ENCODE measurements at regions not wholly inside any gene's neighbourhood (a gene's known extent, or its start where the extent isn't known, plus 50 kb on each side); places are given as distances from the start of the nearest gene placed in this dataset.
"Not testable (repeated sequence)": the region's sequence is repeated elsewhere in the genome, so short reads cannot be mapped to it uniquely, and the experiment has no call there.

DNA sequence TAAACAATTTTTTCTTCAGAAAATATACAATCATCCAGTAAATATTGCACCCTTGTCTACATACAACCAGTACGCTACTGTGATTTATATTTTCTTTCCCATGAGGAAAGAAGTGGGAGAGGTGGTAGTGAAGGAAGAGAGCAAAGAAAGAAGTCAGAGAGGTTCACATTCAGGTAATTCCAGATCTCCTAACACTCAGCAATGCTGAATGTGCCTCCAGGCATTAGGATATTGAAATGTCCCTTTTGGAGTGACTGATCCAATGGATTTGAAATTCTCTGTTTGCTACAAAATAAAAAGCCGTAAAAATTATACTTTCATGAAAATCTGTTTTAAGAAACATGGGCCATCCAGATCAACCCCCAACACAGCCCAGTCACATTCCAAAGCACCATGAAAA is 211.9 kb upstream of the NR3C2 start:
- FAIRE-seq (no peak), DNase-seq (ENCODE audit: low spot score) (no peak)

DNA sequence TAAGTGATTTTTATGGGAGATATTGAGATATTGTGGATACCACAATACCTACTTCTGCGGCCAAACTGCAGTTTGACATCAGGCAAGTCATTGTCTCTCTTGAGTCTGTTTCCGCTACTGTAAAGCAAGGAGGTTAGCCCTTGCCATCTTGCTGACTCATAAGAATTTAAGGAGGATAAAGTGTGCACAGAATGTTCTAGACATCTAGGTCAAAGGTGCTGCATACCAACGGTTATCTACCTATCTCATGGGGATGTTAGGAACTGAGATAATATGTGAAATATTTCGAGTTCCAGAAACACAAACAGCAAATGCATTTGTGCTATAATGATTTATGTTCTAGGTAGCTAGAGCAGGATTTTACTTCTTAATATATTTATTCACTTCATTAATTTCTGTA is 211.5 kb upstream of the NR3C2 start:
- FAIRE-seq, result no peak

DNA sequence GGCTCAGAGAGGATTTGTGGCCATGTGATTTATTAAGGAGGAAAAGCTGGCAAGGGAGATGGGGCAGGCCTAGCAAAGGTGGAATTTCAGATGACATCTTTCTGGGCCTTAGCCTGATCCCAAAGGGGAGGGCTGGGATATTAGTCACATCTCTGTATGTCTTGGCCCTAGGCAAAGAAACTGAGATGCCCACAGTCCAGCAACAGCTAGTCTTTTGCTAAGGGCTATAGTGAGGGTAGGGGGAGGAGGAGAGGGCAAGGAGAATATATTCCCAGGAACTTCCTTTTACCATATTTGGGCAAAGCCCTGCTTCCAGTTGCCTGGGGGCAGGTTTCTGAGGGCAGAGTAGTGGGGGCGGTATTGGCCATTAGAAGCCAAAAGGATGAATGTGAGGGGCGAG is 209.8 kb upstream of the NR3C2 start:
- DNase-seq (ENCODE audit: low spot score) (no peak), FAIRE-seq (no peak)

More for the DNA sequence above, 211.5 kb upstream of the NR3C2 start:
- DNase-seq (ENCODE audit: low spot score), result no peak

DNA sequence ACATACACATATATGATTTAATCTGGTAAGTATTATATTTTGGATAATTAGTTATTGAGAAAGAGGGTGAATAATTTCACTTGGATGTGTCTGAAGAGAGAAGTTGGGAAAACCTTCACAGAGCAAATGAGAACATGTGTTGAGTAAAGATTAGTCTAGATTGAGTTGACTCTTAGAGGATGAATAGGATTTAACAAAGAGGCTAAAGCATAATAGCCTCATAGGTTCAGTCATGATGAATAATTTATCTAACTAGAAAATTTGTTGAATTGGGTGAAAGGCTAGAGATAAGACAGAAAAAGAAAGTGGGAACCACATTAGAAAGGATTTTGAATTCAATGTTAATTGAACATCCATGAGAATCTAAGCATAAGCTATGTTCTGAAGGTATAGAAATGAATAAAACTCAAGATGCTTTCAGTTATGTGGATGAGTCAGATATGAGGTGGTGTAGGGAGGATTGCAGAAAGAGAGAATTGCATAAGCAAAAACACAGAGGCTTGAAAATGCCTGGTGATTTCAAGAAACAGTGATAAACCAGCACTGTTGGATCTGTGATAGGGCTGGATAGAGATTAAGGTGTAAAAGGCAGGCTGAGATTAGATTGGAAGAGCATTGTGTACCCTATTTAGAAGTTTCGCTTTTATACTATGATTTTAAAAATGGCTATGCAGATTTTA is 207.6 kb upstream of the NR3C2 start:
- DNase-seq (ENCODE audit: low spot score) (no peak), FAIRE-seq (no peak)

DNA sequence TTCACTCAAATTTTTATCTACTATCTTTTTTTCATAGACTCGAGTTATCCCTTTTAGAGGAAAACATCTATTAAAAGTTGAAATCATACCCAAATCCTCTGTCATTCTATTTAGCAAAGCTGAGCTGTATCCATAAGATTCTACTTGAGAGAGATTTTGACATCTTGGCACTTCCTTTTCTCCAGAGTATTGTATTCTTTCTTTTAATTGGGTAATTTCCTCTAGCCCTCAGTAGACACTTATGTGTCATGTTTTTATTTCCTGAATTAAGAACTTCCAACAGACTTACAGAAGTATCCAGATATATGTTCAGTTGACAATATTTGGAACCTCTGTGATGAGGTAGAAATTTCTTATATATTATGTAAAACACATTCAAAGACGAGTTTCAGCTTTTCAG is 201.6 kb upstream of the NR3C2 start:
- DNase-seq (ENCODE audit: low spot score), result no peak
- FAIRE-seq, result no peak

DNA sequence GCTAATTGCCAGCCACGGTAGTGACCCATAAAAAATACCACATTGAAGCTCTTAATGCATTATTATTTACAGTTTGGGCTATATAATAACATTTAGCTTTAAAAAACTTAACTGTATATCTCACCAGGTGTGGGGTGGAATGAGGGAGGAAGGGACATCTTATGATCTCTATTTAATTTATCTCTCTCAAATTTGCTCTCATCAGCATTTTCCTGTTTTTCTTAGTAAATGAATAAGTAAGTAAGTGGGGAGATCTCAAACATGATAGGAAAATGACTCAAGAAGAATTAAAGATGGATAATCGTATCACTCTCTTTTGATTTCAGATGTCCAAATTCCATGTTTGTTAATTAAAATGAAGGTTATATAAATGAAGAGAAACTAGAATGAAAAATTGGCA is 200.7 kb upstream of the NR3C2 start:
- FAIRE-seq (no peak), DNase-seq (ENCODE audit: low spot score) (no peak)

DNA sequence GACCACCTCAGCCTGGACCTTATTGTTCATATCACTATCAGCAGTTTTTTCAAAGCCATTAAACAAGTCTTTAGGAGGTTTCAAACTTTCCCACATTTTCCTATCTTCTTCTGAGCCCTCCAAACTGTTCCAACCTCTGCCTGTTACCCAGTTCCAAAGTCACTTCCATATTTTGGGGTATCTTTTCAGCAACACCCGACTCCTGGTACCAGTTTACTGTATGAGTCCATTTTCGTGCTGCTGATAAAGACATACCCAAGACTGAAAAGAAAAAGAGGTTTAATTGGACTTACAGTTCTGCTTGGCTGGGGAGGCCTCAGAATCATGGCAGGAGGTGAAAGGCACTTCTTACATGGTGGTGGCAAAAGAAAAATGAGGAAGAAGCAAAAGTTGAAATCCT is 195.9 kb upstream of the NR3C2 start:
- DNase-seq (ENCODE audit: low spot score); FAIRE-seq: not testable (repeated sequence)

DNA sequence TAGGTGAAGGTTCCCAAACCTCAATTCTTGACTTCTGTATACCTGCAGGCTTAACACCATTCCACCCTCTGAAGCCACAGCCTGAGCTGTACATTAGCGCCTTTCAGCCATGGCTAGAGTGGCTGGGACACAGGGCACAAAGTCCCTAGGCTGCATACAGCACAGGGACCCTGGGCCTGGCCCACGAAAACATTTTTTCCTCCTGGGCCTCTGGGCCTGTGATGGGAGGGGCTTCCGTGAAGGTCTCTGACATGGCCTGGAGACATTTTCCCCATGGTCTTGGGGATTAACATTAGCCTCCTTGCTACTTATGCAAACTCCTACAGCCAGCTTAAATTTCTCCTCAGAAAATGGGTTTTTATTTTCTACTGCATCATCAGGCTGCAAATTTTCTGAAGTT is 195.2 kb upstream of the NR3C2 start:
- not testable (repeated sequence) for DNase-seq (ENCODE audit: low spot score); FAIRE-seq

DNA sequence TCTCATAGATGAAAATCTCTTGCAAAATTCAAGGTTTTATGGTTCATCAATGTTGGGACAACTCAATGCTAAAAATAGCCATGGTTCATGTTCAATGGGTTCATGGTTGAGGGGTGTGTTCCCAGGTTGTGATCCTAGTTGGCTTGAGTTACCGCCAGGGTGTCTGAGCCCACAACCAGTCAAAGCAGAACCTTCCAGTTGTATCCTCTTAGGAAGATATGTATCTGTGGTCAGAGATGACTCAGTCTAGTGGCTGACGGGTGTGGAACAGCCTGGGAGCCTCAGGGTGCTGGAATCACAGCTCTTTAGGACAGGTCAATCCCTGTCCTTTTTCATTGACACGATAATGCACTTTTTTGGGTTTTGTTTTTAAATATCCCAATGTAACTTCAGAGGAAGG is 192.3 kb upstream of the NR3C2 start:
- DNase-seq (ENCODE audit: low spot score) (peak; percentile 27), FAIRE-seq (no peak)

DNA sequence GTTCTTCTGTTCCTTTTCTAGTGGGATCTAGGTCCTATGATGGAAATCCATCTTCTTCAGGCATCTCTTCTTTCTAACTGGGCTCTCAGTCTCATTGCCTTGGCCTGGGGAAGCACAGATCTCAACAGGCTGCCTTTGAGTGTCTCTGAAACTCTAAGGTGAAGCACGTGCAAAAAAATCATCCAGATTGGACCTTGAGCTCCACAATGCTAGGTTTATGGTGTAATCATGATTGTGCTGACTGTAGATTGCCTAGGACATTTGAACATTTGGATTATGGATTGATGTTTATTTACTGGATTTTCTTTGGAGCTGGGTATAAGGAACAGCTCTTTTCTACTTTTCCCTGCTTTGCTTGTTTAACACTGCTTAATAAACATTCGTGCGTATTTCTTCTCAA is 191.5 kb upstream of the NR3C2 start:
- FAIRE-seq (no peak), DNase-seq (ENCODE audit: low spot score) (no peak)

DNA sequence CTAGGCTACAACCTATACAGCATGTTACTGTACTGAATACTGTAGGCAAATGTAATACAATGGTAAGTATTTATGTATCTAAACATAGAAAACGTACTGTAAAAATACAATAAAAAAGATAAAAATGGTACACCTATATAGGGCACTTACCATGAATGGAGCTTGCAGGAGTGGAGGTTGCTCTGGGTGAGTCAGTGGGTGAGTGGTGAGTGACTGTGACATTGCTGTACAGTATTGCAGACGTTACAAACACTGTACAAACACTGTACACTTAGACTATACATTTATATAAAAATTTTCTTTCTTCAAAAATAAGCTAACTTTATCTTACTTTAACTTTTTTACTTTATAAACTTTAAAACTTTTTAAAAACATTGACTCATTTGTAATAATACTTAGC is 190.3 kb upstream of the NR3C2 start:
- DNase-seq (ENCODE audit: low spot score) (no peak), FAIRE-seq (no peak)

DNA sequence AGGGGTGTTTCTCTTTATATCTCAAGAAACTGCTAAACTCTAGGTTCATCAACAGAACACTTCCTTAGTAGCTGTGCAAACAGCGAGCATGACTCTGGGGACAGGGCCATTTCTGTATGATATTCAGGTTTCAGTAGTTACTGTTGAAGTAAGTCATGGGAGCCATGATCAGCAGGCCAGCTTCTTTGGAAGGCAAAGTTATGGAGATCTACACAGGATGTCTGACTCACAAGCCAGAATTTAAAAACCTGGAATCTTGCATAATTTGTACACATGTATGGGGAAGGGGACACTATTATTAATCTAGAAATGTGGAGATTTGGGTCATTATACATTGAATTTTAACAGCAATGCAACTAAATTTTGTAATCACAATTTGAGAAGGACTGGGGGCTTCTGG is 187.8 kb upstream of the NR3C2 start:
- no peak for FAIRE-seq
- DNase-seq (ENCODE audit: low spot score), result no peak

DNA sequence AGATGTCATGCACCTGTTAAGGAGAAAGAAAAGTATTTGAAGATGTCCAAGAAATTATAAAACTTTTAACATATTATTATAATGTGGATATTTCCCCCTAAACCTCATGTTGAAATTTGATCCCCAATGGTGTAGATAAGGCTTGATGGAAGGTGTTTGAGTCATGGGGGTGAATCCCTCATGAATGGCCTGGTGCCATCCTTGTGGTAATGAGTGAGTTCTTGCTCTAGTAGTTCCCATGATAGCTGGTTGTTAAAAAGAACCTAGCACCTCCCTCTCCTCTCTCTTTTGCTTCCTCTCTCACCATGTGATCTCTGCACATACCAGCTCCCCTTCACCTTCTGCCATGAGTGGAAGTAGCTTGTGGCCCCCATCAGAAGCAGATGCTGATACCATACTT is 176.6 kb upstream of the NR3C2 start:
- FAIRE-seq (no peak), DNase-seq (ENCODE audit: low spot score) (no peak)

DNA sequence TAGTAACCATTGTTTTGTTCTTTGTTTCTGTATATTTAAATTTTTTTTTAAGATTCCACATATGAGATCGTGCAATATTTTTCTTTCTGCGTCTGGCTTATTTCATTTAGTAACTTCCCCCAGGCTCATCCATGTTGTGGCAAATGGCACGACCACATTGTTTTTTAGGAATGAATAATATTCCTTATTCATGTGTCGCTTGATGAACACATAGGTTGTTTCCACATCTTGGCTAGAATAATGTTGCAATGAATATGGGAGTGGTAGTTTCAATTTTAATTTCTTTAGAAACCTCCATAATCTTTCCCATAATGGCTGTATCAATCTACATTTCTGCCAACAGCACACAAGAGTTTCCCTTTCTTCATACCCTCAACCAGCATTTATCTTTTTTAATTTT is 166.8 kb upstream of the NR3C2 start:
- FAIRE-seq (no peak), DNase-seq (ENCODE audit: low spot score) (no peak)

DNA sequence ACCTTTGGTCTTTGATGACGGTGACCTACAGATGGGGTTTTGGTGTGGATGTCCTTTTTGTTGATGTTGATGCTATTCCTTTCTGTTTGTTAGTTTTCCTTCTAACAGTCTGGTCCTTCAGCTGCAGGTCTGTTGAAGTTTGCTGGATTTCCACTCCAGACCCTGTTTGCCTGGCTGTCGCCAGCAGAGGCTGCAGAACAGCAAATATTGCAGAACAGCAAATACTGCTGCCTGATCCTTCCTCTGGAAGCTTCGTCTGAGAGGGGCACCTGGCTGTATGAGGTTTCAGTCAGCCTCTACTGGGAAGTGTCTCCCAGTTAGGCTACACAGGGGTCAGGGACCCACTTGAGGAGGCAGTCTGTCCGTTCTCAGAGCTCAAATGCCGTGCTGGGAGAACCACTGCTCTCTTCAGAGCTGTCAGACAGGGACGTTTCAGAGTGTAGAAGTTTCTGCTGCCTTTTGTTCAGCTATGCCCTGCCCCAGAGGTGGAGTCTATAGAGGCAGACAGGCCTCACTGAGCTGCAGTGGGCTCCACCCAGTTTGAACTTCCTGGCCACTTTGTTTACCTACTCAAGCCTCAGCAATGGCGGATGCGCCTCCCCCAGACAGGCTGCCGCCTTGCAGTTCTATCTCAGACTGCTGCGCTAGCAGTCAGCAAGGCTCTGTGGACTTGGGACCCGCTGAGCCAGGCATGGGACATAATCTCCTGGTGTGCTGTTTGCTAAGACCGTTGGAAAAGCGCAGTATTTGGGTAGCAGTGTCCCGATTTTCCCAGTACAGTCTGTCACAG is 156.4 kb upstream of the NR3C2 start:
- DNase-seq (ENCODE audit: low spot score); FAIRE-seq: not testable (repeated sequence)

DNA sequence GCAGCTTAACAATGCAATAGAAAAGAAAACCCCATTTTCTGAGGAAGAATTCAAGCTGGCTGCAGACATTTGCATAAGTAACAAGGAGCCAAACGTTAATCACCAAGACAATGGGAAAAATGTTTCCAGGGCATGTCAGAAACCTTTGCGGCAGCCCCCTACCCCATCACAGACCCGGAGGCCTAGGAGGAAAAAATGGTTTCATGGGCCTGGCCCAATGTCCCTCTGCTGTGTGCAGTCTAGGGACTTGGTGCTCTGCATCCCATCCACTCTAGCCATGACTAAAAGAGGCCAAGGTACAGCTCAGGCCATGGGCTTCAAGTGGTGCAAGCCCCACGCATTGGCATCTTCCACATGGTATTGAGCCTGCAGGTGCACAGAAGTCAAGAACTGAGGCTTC is 147.0 kb upstream of the NR3C2 start:
- FAIRE-seq (no peak), DNase-seq (ENCODE audit: low spot score) (no peak)

DNA sequence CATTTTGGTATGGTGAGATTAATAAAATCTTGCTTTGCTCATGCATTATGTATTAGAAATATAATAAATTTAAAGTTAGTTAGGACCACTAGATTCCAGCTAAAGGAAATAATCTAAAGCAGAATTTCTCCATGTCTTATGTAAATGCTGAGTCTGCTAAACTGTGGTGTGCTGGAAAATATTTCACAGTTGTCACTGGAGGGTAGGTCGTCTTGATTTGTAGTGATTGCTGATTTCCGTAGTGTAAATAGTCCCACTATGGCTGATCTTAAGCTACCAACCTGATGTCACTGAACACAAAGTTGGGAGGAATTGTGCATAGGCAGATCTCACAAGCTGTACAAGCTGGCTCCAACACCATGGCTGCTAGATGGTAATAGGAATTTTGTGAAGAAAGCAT is 133.4 kb upstream of the NR3C2 start:
- FAIRE-seq (no peak), DNase-seq (ENCODE audit: low spot score) (no peak)

DNA sequence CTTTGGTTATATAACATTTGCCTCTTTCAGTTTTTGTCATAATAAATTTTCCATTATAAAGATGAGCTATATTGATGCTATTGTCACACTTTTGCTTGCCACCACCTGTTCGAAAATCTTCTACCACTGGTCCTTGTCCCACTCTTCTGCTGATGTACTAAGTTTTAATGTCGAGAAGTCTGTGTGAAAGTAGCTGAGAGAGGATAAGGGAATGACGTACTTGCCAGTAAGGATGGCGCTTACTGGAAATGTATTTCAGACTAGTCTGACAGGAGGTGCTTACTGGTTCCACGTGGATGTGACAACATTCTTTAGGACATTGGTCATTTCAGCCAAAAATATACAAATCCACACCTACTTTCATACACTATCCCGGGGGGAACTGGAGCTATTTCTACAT is 132.7 kb upstream of the NR3C2 start:
- DNase-seq (ENCODE audit: low spot score) (no peak), FAIRE-seq (no peak)

DNA sequence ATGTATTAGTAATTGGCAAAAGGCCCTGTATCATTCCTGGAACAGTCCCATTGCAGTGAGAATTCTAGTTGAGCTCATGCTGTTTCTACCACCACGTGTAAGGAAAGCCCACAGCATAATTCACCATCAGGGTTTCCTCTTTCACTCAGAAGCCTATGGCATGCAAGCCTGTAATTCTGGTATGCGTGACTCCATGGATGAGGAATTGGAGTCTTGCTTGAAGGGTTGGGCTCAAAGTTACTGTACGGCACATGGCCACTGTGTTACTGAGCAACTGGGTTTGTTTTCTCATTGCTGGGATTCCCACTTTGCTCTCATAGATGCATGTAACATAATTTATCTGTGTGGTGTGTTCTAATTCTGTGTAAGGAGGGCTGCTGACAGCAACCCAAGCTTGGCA is 132.3 kb upstream of the NR3C2 start:
- no peak for FAIRE-seq

DNA sequence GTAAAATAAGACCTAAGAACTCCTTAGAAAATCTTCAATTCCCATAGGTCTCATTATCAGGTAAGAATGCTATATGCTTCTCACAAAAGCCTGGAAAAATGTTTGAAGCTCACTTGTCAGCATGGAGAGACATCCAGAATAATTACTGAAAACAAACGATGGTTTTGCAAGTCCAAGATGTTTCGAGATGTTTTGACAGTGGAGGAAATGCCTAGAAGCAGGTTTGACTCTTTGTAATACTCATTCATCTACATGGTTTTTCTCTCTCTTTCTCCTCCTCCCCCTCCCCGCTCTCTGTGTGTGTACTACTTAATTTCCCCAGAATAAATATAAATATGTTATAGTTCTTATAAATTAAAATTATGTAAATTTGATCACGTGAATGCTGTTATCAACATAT is 131.9 kb upstream of the NR3C2 start:
- FAIRE-seq (no peak), DNase-seq (ENCODE audit: low spot score) (no peak)

More for the DNA sequence above, 132.3 kb upstream of the NR3C2 start:
- no peak for DNase-seq (ENCODE audit: low spot score)

DNA sequence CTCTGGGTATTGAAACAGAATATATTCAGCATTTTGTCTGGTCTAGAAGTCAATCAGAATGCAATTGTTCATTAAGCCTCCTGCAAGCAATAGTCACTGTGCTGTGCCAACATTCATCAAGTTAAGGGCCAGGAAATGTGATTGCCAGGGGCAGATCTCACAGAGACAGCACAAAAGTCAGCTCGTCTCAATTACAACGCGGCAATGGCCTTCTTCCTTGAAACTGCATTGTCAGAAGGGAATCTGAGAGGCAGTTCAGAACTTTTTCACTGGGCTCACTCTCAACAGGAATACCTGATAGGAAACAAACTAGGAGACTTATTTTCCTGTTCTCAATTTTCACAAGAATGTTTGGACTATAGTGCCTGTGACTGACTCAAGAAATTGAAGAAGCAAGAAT is 131.1 kb upstream of the NR3C2 start:
- no peak for DNase-seq (ENCODE audit: low spot score)
- FAIRE-seq, result no peak

DNA sequence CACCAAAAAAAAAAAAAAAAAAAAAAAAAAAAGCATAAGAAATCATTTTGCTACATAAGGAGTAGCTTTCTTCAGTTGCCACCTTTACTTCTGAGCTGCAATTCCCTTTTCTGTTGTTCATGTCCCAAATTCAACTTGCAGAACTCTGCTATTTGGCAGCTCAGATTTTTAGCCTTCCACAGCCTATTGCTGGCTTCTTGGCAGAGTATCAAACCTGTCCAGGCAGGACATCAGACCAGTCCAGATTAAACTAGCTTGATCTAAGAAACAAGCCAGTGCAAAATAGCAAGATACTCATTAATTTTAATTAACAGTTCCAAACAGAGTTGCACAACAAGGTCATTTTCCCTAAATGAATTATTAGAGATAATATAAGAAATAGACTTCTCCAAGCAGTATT is 123.6 kb upstream of the NR3C2 start:
- FAIRE-seq (no peak), DNase-seq (ENCODE audit: low spot score) (no peak)

DNA sequence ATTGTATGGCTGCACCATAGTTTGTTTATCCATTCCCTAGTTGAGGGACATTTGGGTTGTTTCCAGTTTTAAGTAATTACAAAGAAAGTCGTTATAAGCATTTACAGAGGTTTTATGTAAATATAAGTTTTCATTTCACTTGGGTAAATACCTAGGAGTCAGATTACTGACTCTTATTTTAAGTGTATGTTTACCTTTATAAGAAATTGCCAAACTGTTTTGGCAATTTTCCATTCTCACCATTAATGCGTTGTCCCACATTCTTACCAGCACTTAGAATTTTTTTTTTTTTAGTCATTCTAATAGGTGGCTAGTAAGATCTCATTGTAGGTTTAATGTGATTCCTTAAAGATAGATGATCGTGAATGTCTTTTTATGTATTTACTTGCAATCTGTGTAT is 121.5 kb upstream of the NR3C2 start:
- FAIRE-seq, result no peak

More for the DNA sequence above, 121.5 kb upstream of the NR3C2 start:
- DNase-seq (ENCODE audit: low spot score), result no peak
